ENCODE measurements at regions not wholly inside any gene's neighbourhood (a gene's known extent, or its start where the extent isn't known, plus 50 kb on each side); places are given as distances from the start of the nearest gene placed in this dataset.

GRCh38 chr12:95390932-95391331 lies 83.0 kb upstream of the METAP2 start:
- no peak for TF ChIP-seq EP300 (IDR thresholded peaks at IDR 0.05; ENCODE audit: low read depth)
- TF ChIP-seq, protein P1, sequence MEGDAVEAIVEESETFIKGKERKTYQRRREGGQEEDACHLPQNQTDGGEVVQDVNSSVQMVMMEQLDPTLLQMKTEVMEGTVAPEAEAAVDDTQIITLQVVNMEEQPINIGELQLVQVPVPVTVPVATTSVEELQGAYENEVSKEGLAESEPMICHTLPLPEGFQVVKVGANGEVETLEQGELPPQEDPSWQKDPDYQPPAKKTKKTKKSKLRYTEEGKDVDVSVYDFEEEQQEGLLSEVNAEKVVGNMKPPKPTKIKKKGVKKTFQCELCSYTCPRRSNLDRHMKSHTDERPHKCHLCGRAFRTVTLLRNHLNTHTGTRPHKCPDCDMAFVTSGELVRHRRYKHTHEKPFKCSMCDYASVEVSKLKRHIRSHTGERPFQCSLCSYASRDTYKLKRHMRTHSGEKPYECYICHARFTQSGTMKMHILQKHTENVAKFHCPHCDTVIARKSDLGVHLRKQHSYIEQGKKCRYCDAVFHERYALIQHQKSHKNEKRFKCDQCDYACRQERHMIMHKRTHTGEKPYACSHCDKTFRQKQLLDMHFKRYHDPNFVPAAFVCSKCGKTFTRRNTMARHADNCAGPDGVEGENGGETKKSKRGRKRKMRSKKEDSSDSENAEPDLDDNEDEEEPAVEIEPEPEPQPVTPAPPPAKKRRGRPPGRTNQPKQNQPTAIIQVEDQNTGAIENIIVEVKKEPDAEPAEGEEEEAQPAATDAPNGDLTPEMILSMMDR (IDR thresholded peaks at IDR 0.05), result no peak
- TF ChIP-seq POLR2A (IDR thresholded peaks at IDR 0.05), result no peak

Data from transverse colon (tissue), 3 donors.